MM.1S (cell line): ENCODE measurements at regions not wholly inside any gene's neighbourhood (a gene's known extent, or its start where the extent isn't known, plus 50 kb on each side); places are given as distances from the start of the nearest gene placed in this dataset.

Source experiments
- EZH2 ChIP-seq: fragments of 300-600 bp; sonication (generic); optimal IDR thresholded peaks from 2 replicates; pipeline ENCODE3; 2017; ENCODE audit warnings: low read depth, mild to moderate bottlenecking, antibody characterized with exemption, low read length, mixed read lengths
- TF ChIP-seq, protein P1 (sequence below): fragments of 300-600 bp; sonication (generic); IDR thresholded peaks from 2 replicates; pipeline ENCODE4 v1.5.1; 2016; ENCODE audit warnings: antibody characterized with exemption, low read length, mixed read lengths

- TF ChIP-seq EZH2: no peak
- TF ChIP-seq, protein P1, sequence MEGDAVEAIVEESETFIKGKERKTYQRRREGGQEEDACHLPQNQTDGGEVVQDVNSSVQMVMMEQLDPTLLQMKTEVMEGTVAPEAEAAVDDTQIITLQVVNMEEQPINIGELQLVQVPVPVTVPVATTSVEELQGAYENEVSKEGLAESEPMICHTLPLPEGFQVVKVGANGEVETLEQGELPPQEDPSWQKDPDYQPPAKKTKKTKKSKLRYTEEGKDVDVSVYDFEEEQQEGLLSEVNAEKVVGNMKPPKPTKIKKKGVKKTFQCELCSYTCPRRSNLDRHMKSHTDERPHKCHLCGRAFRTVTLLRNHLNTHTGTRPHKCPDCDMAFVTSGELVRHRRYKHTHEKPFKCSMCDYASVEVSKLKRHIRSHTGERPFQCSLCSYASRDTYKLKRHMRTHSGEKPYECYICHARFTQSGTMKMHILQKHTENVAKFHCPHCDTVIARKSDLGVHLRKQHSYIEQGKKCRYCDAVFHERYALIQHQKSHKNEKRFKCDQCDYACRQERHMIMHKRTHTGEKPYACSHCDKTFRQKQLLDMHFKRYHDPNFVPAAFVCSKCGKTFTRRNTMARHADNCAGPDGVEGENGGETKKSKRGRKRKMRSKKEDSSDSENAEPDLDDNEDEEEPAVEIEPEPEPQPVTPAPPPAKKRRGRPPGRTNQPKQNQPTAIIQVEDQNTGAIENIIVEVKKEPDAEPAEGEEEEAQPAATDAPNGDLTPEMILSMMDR: no peak
Observed at GRCh38 chr7:18221377-18222293, 194.0 kb upstream of the PRPS1L1 start.
